CD14-positive monocyte (primary cell): ENCODE measurements at regions not wholly inside any gene's neighbourhood (a gene's known extent, or its start where the extent isn't known, plus 50 kb on each side); places are given as distances from the start of the nearest gene placed in this dataset.
A peak's percentile ranks its signal among the peaks of the same experiment; 100 is the strongest.

Source experiments
- DNase-seq, 3 donors: peaks; one replicate each; pipeline ENCODE4 v3.0.0-alpha.2; 2011 to 2022
- H2AFZ ChIP-seq: 2 replicates; pipeline ENCODE4 v1.6.0; 2012; ENCODE audit warnings: mild to moderate bottlenecking, low read depth, low read length, inconsistent platforms; ENCODE audit not compliant: insufficient read depth, poor library complexity, severe bottlenecking
- H3K27ac ChIP-seq, 2 donors: 1 replicate in 1 of 2; 2 replicates in 1 of 2; pipeline ENCODE4 v1.5.1; 2012 to 2013; ENCODE audit warnings: low read length in 2 of 2, control low read depth in 1 of 2, inconsistent platforms in 1 of 2, low read depth in 1 of 2, mild to moderate bottlenecking in 1 of 2
- H3K27me3 ChIP-seq, 2 donors: one replicate each; pipeline versions ENCODE4 v1.6.0 to v1.6.1; 2011 to 2013; ENCODE audit warnings: low read length in 2 of 2; ENCODE audit not compliant: control insufficient read depth in 2 of 2, insufficient read depth in 2 of 2
- H3K36me3 ChIP-seq, 2 donors: replicated peaks in 1 of 2; 1 replicate in 1 of 2; 2 replicates in 1 of 2; pipeline versions ENCODE4 v1.5.1 to v1.6.1; 2012 to 2013; ENCODE audit warnings: low read length in 2 of 2, control low read depth in 1 of 2, inconsistent platforms in 1 of 2, mild to moderate bottlenecking in 1 of 2; ENCODE audit not compliant: insufficient read depth in 2 of 2, control insufficient read depth in 1 of 2
- H3K4me1 ChIP-seq, 2 donors: 1 replicate in 1 of 2; 2 replicates in 1 of 2; pipeline versions ENCODE4 v1.5.1 to v1.6.1; 2012 to 2013; ENCODE audit warnings: low read length in 2 of 2, control low read depth in 1 of 2, inconsistent platforms in 1 of 2, mild to moderate bottlenecking in 1 of 2, moderate library complexity in 1 of 2; ENCODE audit not compliant: insufficient read depth in 2 of 2, control insufficient read depth in 1 of 2
- H3K4me2 ChIP-seq: replicated peaks from 2 replicates; pipeline ENCODE3; 2012; ENCODE audit warnings: low read length, moderate library complexity, mild to moderate bottlenecking; ENCODE audit not compliant: poor library complexity, severe bottlenecking; ENCODE audit errors: extremely low read depth
- H3K4me3 ChIP-seq, 3 experiments: fragments of 200-600 bp in 1 of 3; sonication (generic) in 1 of 3; replicated peaks in 1 of 3; 1 replicate in 2 of 3; 2 replicates in 1 of 3; pipeline ENCODE4 v1.5.1; 2011 to 2013; ENCODE audit warnings: low read length in 3 of 3, mild to moderate bottlenecking in 3 of 3, control low read depth in 2 of 3, low read depth in 2 of 3, inconsistent platforms in 1 of 3, moderate library complexity in 1 of 3
- H3K79me2 ChIP-seq: 2 replicates; pipeline ENCODE4 v1.6.0; 2012; ENCODE audit warnings: mild to moderate bottlenecking, control low read depth, inconsistent platforms, low read length, moderate library complexity; ENCODE audit not compliant: insufficient read depth
- H3K9ac ChIP-seq: 2 replicates; pipeline ENCODE4 v1.6.0; 2017; ENCODE audit warnings: low read length, mild to moderate bottlenecking; ENCODE audit not compliant: insufficient read depth, poor library complexity, severe bottlenecking
- H3K9me3 ChIP-seq, 2 donors: replicated peaks in 1 of 2; 1 replicate in 1 of 2; 2 replicates in 1 of 2; pipeline versions ENCODE4 v1.5.1 to v1.6.1; 2012 to 2013; ENCODE audit warnings: low read length in 2 of 2, control low read depth in 1 of 2; ENCODE audit not compliant: control insufficient read depth in 1 of 2, insufficient read depth in 1 of 2
- H4K20me1 ChIP-seq: 2 replicates; pipeline ENCODE4 v1.6.0; 2012; ENCODE audit warnings: mild to moderate bottlenecking, low read length, control low read depth, moderate library complexity; ENCODE audit not compliant: insufficient read depth
- H3K27ac Mint-ChIP-seq, 7 donors: one replicate each; pipeline ENCODE4 v1.8.0; 2020; ENCODE audit warnings: mild to moderate bottlenecking in 7 of 7, mixed read lengths in 7 of 7, moderate library complexity in 6 of 7, inconsistent platforms in 2 of 7
- H3K27me3 Mint-ChIP-seq, 3 donors: one replicate each; pipeline ENCODE4 v1.8.0; 2021 to 2022; ENCODE audit warnings: low read depth in 3 of 3, mild to moderate bottlenecking in 3 of 3, mixed read lengths in 3 of 3, moderate library complexity in 3 of 3, inconsistent platforms in 1 of 3
- H3K36me3 Mint-ChIP-seq, 2 donors: one replicate each; pipeline ENCODE4 v1.8.0; 2020; ENCODE audit warnings: mixed read lengths in 2 of 2, inconsistent platforms in 1 of 2, mild to moderate bottlenecking in 1 of 2
- H3K4me1 Mint-ChIP-seq: one replicate; pipeline ENCODE4 v1.8.0; 2020; ENCODE audit warnings: mild to moderate bottlenecking, mixed read lengths
- H3K4me3 Mint-ChIP-seq, 2 donors: one replicate each; pipeline ENCODE4 v1.8.0; 2020; ENCODE audit warnings: mild to moderate bottlenecking in 2 of 2, mixed read lengths in 2 of 2, moderate library complexity in 1 of 2
- H3K9me3 Mint-ChIP-seq, 7 donors: one replicate each; pipeline ENCODE4 v1.8.0; 2020 to 2022; ENCODE audit warnings: mixed read lengths in 7 of 7, mild to moderate bottlenecking in 6 of 7, moderate library complexity in 6 of 7, inconsistent platforms in 2 of 7
- CTCF ChIP-seq: fragments of 200-600 bp; IDR thresholded peaks from one replicate; pipeline ENCODE4 v1.8.0; 2022; ENCODE audit warnings: antibody characterized with exemption, mild to moderate bottlenecking
- WGBS: methylation state at CpG from one replicate; pipeline ENCODE4 v1.1.5; 2013; ENCODE audit warnings: missing lambda C conversion rate; ENCODE audit not compliant: insufficient coverage; 5-methylcytosine and 5-hydroxymethylcytosine counted together
- intact Hi-C, 2 donors: fragments of 100-400 bp; cut with micrococcal nuclease; formaldehyde crosslinking; loops; one replicate each; pipeline versions ENCODE4 v1.15.0 to v1.15.1; 2023

- Histone ChIP-seq H3K4me1 (peaks cover 7 to 9% of the 10 kb centered on the region in 2 donors), H3K9me3 (peaks cover 0 to 2% of the 10 kb centered on the region in 2 donors), H3K4me3 (no peak overlapping the region), H3K27me3 (no peaks in the 10 kb centered on the region), H3K27ac (no peak overlapping the region), H3K9ac (no peak overlapping the region), H3K4me2 (no peak overlapping the region), H4K20me1 (no peaks in the 10 kb centered on the region), H2AFZ (no peak overlapping the region), H3K36me3 (no peaks in the 10 kb centered on the region), H3K79me2 (no peaks in the 10 kb centered on the region)
- H3K27ac Mint-ChIP-seq, result peak overlapping the region in 1 of 7 donors; percentile 24
- peaks cover 0 to 1% (median 0%) of the 10 kb centered on the region in 7 donors for H3K9me3 Mint-ChIP-seq
- H3K27me3 Mint-ChIP-seq, result peaks cover 0 to 2% (median 0%) of the 10 kb centered on the region in 3 donors
- no peaks in the 10 kb centered on the region for H3K36me3 Mint-ChIP-seq
- WGBS, result 100% methylated on average over 2 of the region's 2 CpGs
- no peak overlapping the region for H3K4me3 Mint-ChIP-seq
- TF ChIP-seq CTCF, result no peak
- intact Hi-C loops, result no loop called here
- DNase-seq, result no peak
- no peaks in the 10 kb centered on the region for H3K4me1 Mint-ChIP-seq
These were observed 227.4 kb upstream of the PWP1 start for GRCh38 chr12:107458163-107458562.

- H3K4me3 ChIP-seq, result no peak overlapping the region
- no peak for TF ChIP-seq CTCF
- no peak overlapping the region for H3K27ac ChIP-seq
- no peaks in the 10 kb centered on the region for H3K79me2 ChIP-seq
- H3K36me3 ChIP-seq, result no peaks in the 10 kb centered on the region
- Mint-ChIP-seq H3K9me3 (peaks cover 0 to 1% (median 0%) of the 10 kb centered on the region in 7 donors), H3K4me1 (no peaks in the 10 kb centered on the region), H3K36me3 (no peaks in the 10 kb centered on the region), H3K27me3 (peaks cover 0 to 2% (median 0%) of the 10 kb centered on the region in 3 donors), H3K27ac (no peak overlapping the region), H3K4me3 (no peak overlapping the region)
- H3K4me2 ChIP-seq, result no peak overlapping the region
- no peaks in the 10 kb centered on the region for H3K27me3 ChIP-seq
- H3K9ac ChIP-seq, result no peak overlapping the region
- WGBS, result no CpG with 5 or more reads among the region's 2 CpGs
- peaks cover 7 to 9% of the 10 kb centered on the region in 2 donors for H3K4me1 ChIP-seq
- intact Hi-C loops, result no loop called here
- H2AFZ ChIP-seq, result no peak overlapping the region
- no peaks in the 10 kb centered on the region for H4K20me1 ChIP-seq
- DNase-seq, result no peak
- H3K9me3 ChIP-seq, result no peaks in the 10 kb centered on the region
These were observed 226.6 kb upstream of the PWP1 start for GRCh38 chr12:107458990-107459389.
